ENCODE measurements at regions not wholly inside any gene's neighbourhood (a gene's known extent, or its start where the extent isn't known, plus 50 kb on each side); places are given as distances from the start of the nearest gene placed in this dataset.

DNA sequence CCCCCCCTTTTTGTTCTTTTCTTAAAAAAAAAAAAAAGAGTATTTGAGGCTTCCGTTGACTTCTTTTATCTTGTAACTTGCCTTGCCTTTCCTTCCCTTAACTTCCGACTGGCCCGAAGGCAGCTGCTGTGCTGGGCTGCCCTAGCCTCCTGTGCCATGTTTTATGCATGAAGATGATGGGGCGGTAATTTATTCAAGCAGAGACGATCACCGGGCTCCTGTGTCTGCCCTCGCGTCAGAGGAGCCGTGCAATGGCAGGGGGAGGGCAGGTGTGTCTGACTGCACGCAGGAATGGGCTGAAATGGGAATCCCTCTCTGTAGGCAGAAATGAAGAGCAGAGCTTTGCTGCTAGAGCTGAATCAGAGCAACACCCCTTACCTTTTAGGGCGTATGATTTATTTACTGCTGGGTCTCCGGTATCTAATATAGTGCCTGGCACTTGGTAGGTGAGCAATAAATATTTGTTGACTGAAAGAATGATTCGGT, 106.3 kb upstream of the RIPOR2 start:
- WGBS (ENCODE audit: extremely low coverage, insufficient coverage, low lambda C conversion rate), result no CpG with 5 or more reads among the region's 13 CpGs
- no peak overlapping the region for H3K9ac ChIP-seq (ENCODE audit: low read length)
- no peaks in the 10 kb centered on the region for H3K27me3 ChIP-seq (ENCODE audit: insufficient read depth, low read length, poor library complexity)
- no peak overlapping the region for H3K56ac ChIP-seq (ENCODE audit: low read length)
- no peaks in the 10 kb centered on the region for H3K36me3 ChIP-seq (ENCODE audit: control insufficient read depth, insufficient read depth, low read length)
- H2BK5ac ChIP-seq (ENCODE audit: low read length), result no peak overlapping the region
- no peak overlapping the region for H3K27ac ChIP-seq (ENCODE audit: low read depth, low read length)
- H3K79me2 ChIP-seq (ENCODE audit: control insufficient read depth, insufficient read depth, low read length), result no peaks in the 10 kb centered on the region
- H3K4me3 ChIP-seq (ENCODE audit: low read length), result no peak overlapping the region
- DNase-seq, result no peak
- no peak overlapping the region for H4K5ac ChIP-seq (ENCODE audit: low read length)
- H4K8ac ChIP-seq (ENCODE audit: low read depth, low read length), result no peak overlapping the region
- H2AK5ac ChIP-seq (ENCODE audit: low read length), result no peak overlapping the region
- H3K4me1 ChIP-seq (ENCODE audit: control insufficient read depth, low read depth, low read length), result no peaks in the 10 kb centered on the region
- H3K79me1 ChIP-seq (ENCODE audit: low read length), result no peaks in the 10 kb centered on the region
- no peak overlapping the region for H2BK120ac ChIP-seq (ENCODE audit: low read depth, low read length)
- no peak overlapping the region for H2BK15ac ChIP-seq (replicated peaks; ENCODE audit: low read depth)
- no peak overlapping the region for H3K4me2 ChIP-seq (ENCODE audit: low read length)
- no peak overlapping the region for H3K4ac ChIP-seq (ENCODE audit: low read depth, low read length)
- no peak overlapping the region for H3K18ac ChIP-seq (ENCODE audit: low read length)
- H3K23ac ChIP-seq (ENCODE audit: low read length), result no peak overlapping the region

DNA sequence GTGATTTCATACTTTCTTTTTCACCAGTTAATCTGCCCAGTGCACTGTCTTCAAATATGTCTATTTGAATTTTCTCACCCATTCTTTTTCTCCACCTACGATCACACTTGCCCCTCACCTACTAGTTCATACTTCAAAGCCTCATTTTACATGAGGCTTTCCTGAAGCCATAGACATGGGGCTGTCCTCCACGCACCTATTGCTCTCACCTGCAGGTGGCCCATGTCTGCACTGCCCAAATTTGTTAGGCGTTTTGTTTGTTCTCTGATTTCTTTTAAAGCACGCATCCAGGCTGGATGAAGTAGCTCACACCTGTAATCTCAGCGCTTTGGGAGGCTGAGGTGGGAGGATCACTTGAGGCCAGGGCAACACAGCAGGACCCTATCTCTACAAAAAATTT, 106.8 kb upstream of the RIPOR2 start:
- Histone ChIP-seq H3K4me2 (ENCODE audit: low read length) (no peak overlapping the region), H3K4ac (ENCODE audit: low read depth, low read length) (no peak overlapping the region), H3K4me3 (ENCODE audit: low read length) (no peak overlapping the region), H3K23ac (ENCODE audit: low read length) (no peak overlapping the region), H4K5ac (ENCODE audit: low read length) (no peak overlapping the region), H3K27me3 (ENCODE audit: insufficient read depth, low read length, poor library complexity) (no peaks in the 10 kb centered on the region), H3K18ac (ENCODE audit: low read length) (no peak overlapping the region), H3K27ac (ENCODE audit: low read depth, low read length) (no peak overlapping the region), H3K56ac (ENCODE audit: low read length) (no peak overlapping the region), H2AK5ac (ENCODE audit: low read length) (no peak overlapping the region), H3K79me1 (ENCODE audit: low read length) (no peaks in the 10 kb centered on the region), H3K79me2 (ENCODE audit: control insufficient read depth, insufficient read depth, low read length) (no peaks in the 10 kb centered on the region), H2BK15ac (replicated peaks; ENCODE audit: low read depth) (no peak overlapping the region), H3K9ac (ENCODE audit: low read length) (no peak overlapping the region), H3K36me3 (ENCODE audit: control insufficient read depth, insufficient read depth, low read length) (no peaks in the 10 kb centered on the region), H3K4me1 (ENCODE audit: control insufficient read depth, low read depth, low read length) (no peaks in the 10 kb centered on the region), H2BK5ac (ENCODE audit: low read length) (no peak overlapping the region), H2BK120ac (ENCODE audit: low read depth, low read length) (no peak overlapping the region), H4K8ac (ENCODE audit: low read depth, low read length) (no peak overlapping the region)
- DNase-seq, result no peak
- WGBS (ENCODE audit: extremely low coverage, insufficient coverage, low lambda C conversion rate), result no CpG with 5 or more reads among the region's 5 CpGs

DNA sequence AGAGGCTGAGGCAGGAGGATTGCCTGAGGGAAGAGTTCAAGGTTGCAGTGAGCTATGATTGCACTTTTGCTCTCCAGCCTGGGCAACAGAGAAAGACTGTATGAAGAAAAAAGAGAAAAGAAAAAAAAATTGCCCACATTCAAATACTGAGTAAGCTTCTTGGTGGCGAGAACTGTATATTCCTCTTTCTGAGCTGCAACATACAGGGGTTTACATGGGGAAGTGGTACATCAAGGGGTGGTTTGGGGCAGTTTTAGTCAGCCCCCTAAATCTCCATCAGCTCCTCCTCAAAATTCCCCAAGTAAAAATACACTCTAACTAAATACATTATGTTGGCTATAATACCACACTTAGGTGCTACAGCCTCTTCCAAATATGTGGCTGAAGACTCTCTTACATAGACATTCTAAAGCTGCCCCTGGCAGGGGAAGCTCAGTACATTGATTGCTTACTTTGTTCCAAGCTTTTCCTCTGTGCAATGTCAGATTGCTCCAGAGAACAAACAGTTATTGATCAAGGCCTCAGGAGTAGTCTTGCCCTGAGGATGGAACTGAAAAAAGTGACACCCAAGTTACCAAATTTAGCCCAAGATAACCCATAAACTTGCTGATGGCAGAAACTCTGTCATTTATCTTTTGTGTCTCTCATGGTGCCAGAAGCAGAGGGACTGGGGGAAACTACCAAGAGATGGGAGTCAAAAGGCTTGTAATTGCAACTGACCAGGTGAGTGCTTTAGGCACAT, 107.4 kb upstream of the RIPOR2 start:
- Histone ChIP-seq H3K4ac (ENCODE audit: low read depth, low read length) (no peak overlapping the region), H3K9ac (ENCODE audit: low read length) (no peak overlapping the region), H3K56ac (ENCODE audit: low read length) (no peak overlapping the region), H3K79me1 (ENCODE audit: low read length) (no peaks in the 10 kb centered on the region), H4K8ac (ENCODE audit: low read depth, low read length) (no peak overlapping the region), H2BK120ac (ENCODE audit: low read depth, low read length) (no peak overlapping the region), H2AK5ac (ENCODE audit: low read length) (no peak overlapping the region), H3K27me3 (ENCODE audit: insufficient read depth, low read length, poor library complexity) (no peaks in the 10 kb centered on the region), H4K5ac (ENCODE audit: low read length) (no peak overlapping the region), H2BK15ac (replicated peaks; ENCODE audit: low read depth) (no peak overlapping the region), H3K36me3 (ENCODE audit: control insufficient read depth, insufficient read depth, low read length) (no peaks in the 10 kb centered on the region), H3K4me1 (ENCODE audit: control insufficient read depth, low read depth, low read length) (no peaks in the 10 kb centered on the region), H3K18ac (ENCODE audit: low read length) (no peak overlapping the region), H3K4me2 (ENCODE audit: low read length) (no peak overlapping the region), H3K4me3 (ENCODE audit: low read length) (no peak overlapping the region), H3K23ac (ENCODE audit: low read length) (no peak overlapping the region), H2BK5ac (ENCODE audit: low read length) (no peak overlapping the region), H3K27ac (ENCODE audit: low read depth, low read length) (no peak overlapping the region), H3K79me2 (ENCODE audit: control insufficient read depth, insufficient read depth, low read length) (no peaks in the 10 kb centered on the region)
- no CpG with 5 or more reads among the region's 1 CpG for WGBS (ENCODE audit: extremely low coverage, insufficient coverage, low lambda C conversion rate)
- no peak for DNase-seq

DNA sequence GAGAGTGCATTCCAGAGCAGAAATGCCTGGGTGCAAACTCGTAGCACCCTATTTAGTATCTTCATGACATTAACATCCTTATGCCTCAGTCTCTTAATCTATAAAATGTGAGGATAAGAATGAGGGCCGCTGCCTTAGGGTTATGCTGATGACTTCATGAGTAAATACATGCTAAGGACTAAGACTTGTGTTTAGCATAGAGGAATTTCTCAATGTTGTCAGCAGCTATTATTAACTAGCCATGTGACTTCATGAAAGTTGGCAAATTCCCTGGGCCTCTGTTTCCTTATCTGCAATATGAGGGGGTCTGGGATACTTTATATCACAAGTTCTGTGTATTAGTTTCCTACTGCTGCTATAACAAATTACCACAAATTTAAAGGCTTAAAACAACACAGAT, 108.1 kb upstream of the RIPOR2 start:
- Histone ChIP-seq H3K4me1 (ENCODE audit: control insufficient read depth, low read depth, low read length) (no peaks in the 10 kb centered on the region), H4K5ac (ENCODE audit: low read length) (no peak overlapping the region), H2BK5ac (ENCODE audit: low read length) (no peak overlapping the region), H4K8ac (ENCODE audit: low read depth, low read length) (no peak overlapping the region), H3K27ac (ENCODE audit: low read depth, low read length) (no peak overlapping the region), H3K23ac (ENCODE audit: low read length) (no peak overlapping the region), H3K4me3 (ENCODE audit: low read length) (no peak overlapping the region), H3K18ac (ENCODE audit: low read length) (no peak overlapping the region), H3K56ac (ENCODE audit: low read length) (no peak overlapping the region), H3K4me2 (ENCODE audit: low read length) (no peak overlapping the region), H2AK5ac (ENCODE audit: low read length) (no peak overlapping the region), H3K79me2 (ENCODE audit: control insufficient read depth, insufficient read depth, low read length) (no peaks in the 10 kb centered on the region), H2BK15ac (replicated peaks; ENCODE audit: low read depth) (no peak overlapping the region), H3K27me3 (ENCODE audit: insufficient read depth, low read length, poor library complexity) (no peaks in the 10 kb centered on the region), H3K36me3 (ENCODE audit: control insufficient read depth, insufficient read depth, low read length) (no peaks in the 10 kb centered on the region), H3K79me1 (ENCODE audit: low read length) (no peaks in the 10 kb centered on the region), H3K4ac (ENCODE audit: low read depth, low read length) (no peak overlapping the region), H2BK120ac (ENCODE audit: low read depth, low read length) (no peak overlapping the region), H3K9ac (ENCODE audit: low read length) (no peak overlapping the region)
- no peak for DNase-seq
- no CpG with 5 or more reads among the region's 2 CpGs for WGBS (ENCODE audit: extremely low coverage, insufficient coverage, low lambda C conversion rate)

DNA sequence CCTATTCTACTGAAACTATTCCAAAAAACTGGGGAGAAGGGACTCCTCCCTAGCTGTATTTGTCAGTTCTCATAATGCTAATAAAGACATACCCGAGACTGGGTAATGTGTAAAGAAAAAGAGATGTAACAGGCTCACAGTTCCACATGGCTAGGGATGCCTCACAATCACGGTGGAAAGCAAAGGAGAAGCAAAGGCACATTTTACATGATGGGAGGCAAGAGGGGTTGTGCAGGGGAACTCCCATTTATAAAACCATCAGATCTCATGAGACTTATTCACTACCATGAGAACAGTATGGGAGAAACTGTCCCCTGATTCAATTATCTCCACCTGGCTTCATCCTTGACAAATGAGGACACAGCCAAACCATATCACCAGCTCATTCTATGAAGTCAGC, 111.2 kb upstream of the RIPOR2 start:
- no peak overlapping the region for H2BK5ac ChIP-seq (ENCODE audit: low read length)

DNA sequence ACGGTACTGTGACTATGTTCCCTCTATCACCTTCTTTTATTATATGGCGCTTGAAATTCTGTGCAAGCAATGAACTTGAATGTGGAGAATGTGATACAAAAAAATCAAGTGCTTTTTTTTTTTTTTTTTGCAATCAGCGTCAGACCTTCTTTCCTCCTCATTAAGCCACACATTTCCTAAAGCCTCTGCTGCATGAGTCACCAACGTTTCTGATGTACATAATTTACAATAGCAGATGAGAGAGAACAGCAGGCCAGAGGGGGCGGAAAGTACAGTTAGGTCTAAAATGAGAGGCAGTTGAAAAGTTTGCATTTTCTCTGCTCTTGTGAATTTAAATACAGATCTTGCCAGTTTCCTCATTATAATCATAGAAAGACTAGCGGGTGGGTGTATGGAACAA, 114.6 kb upstream of the RIPOR2 start:
- no CpG with 5 or more reads among the region's 6 CpGs for WGBS (ENCODE audit: extremely low coverage, insufficient coverage, low lambda C conversion rate)
- Histone ChIP-seq H3K36me3 (ENCODE audit: control insufficient read depth, insufficient read depth, low read length) (no peaks in the 10 kb centered on the region), H3K79me2 (ENCODE audit: control insufficient read depth, insufficient read depth, low read length) (no peaks in the 10 kb centered on the region), H2BK5ac (ENCODE audit: low read length) (no peak overlapping the region), H4K5ac (ENCODE audit: low read length) (no peak overlapping the region), H3K27ac (ENCODE audit: low read depth, low read length) (no peak overlapping the region), H3K23ac (ENCODE audit: low read length) (no peak overlapping the region), H3K9ac (ENCODE audit: low read length) (no peak overlapping the region), H2BK15ac (replicated peaks; ENCODE audit: low read depth) (no peak overlapping the region), H3K18ac (ENCODE audit: low read length) (no peak overlapping the region), H3K27me3 (ENCODE audit: insufficient read depth, low read length, poor library complexity) (no peaks in the 10 kb centered on the region), H3K4me3 (ENCODE audit: low read length) (no peak overlapping the region), H2BK120ac (ENCODE audit: low read depth, low read length) (no peak overlapping the region), H3K4me1 (ENCODE audit: control insufficient read depth, low read depth, low read length) (no peaks in the 10 kb centered on the region), H3K4ac (ENCODE audit: low read depth, low read length) (no peak overlapping the region), H3K4me2 (ENCODE audit: low read length) (no peak overlapping the region), H4K8ac (ENCODE audit: low read depth, low read length) (no peak overlapping the region), H2AK5ac (ENCODE audit: low read length) (no peak overlapping the region), H3K79me1 (ENCODE audit: low read length) (no peaks in the 10 kb centered on the region), H3K56ac (ENCODE audit: low read length) (no peak overlapping the region)
- DNase-seq, result no peak

More for the DNA sequence above, 111.2 kb upstream of the RIPOR2 start:
- Histone ChIP-seq H4K5ac (ENCODE audit: low read length) (no peak overlapping the region), H2AK5ac (ENCODE audit: low read length) (no peak overlapping the region), H4K8ac (ENCODE audit: low read depth, low read length) (no peak overlapping the region), H3K27me3 (ENCODE audit: insufficient read depth, low read length, poor library complexity) (no peaks in the 10 kb centered on the region), H3K23ac (ENCODE audit: low read length) (no peak overlapping the region), H3K4me3 (ENCODE audit: low read length) (no peak overlapping the region), H3K27ac (ENCODE audit: low read depth, low read length) (no peak overlapping the region), H3K18ac (ENCODE audit: low read length) (no peak overlapping the region), H2BK15ac (replicated peaks; ENCODE audit: low read depth) (no peak overlapping the region), H3K56ac (ENCODE audit: low read length) (no peak overlapping the region), H3K9ac (ENCODE audit: low read length) (no peak overlapping the region), H3K4ac (ENCODE audit: low read depth, low read length) (no peak overlapping the region), H3K79me2 (ENCODE audit: control insufficient read depth, insufficient read depth, low read length) (no peaks in the 10 kb centered on the region), H3K79me1 (ENCODE audit: low read length) (no peaks in the 10 kb centered on the region), H3K36me3 (ENCODE audit: control insufficient read depth, insufficient read depth, low read length) (no peaks in the 10 kb centered on the region), H3K4me2 (ENCODE audit: low read length) (no peak overlapping the region), H3K4me1 (ENCODE audit: control insufficient read depth, low read depth, low read length) (no peaks in the 10 kb centered on the region), H2BK120ac (ENCODE audit: low read depth, low read length) (no peak overlapping the region)
- DNase-seq, result no peak
- no CpG with 5 or more reads among the region's 2 CpGs for WGBS (ENCODE audit: extremely low coverage, insufficient coverage, low lambda C conversion rate)
